ENCODE measurements at regions not wholly inside any gene's neighbourhood (a gene's known extent, or its start where the extent isn't known, plus 50 kb on each side); places are given as distances from the start of the nearest gene placed in this dataset.

DNA sequence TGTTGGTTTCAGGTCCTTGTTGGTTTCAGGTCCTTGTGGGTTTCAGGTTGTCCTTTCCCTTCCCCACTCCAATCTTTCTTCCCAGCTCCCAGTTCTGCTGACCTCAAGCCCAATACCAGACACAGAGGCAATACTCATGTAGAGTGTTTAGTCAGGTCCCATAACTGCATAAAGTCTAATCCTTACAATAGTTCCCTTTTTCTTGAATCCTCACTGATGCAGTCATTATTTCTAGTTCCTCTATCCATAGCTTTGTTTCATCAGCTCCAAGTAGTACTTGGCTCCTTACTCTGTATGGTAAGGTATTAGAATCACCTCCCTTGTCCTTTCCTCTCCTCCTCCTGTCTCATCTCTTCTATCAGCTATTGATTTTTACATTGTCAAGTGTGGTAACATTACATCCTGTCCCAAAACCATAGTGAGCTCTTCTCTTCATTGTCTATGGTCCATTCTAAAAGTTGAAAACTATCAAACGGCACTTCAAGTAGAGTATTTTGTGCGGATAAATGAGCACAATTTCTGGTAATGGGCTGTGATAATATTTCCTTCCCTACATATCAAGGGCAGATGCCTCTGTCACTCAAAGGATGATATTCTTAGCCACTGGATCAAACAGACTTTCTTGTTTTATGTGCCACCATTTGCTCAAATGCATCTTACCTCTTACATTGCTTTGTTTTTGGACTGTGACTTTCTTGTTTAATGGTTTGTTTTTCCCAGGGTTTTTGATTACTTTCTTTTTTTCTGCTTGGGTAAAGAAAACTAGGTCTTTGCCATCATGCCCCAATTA, 57.2 kb upstream of the JDP2 start:
- ATAC-seq (peak in 4 of 8 donors; percentile 14 to 54 (median 31)), DNase-seq (no peak)
- Histone ChIP-seq H3K4me1 (peaks cover 0 to 25% (median 3%) of the 10 kb centered on the region in 9 donors), H3K4me3 (no peak overlapping the region), H3K9me3 (no peaks in the 10 kb centered on the region), H3K36me3 (no peaks in the 10 kb centered on the region), H3K27ac (no peak overlapping the region), H3K27me3 (no peaks in the 10 kb centered on the region)
- TF ChIP-seq, protein P1, sequence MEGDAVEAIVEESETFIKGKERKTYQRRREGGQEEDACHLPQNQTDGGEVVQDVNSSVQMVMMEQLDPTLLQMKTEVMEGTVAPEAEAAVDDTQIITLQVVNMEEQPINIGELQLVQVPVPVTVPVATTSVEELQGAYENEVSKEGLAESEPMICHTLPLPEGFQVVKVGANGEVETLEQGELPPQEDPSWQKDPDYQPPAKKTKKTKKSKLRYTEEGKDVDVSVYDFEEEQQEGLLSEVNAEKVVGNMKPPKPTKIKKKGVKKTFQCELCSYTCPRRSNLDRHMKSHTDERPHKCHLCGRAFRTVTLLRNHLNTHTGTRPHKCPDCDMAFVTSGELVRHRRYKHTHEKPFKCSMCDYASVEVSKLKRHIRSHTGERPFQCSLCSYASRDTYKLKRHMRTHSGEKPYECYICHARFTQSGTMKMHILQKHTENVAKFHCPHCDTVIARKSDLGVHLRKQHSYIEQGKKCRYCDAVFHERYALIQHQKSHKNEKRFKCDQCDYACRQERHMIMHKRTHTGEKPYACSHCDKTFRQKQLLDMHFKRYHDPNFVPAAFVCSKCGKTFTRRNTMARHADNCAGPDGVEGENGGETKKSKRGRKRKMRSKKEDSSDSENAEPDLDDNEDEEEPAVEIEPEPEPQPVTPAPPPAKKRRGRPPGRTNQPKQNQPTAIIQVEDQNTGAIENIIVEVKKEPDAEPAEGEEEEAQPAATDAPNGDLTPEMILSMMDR (IDR thresholded peaks at IDR 0.05): no peak
- intact Hi-C loops (cut with DNase I): no loop called here
- WGBS, 2 donors: 96 to 97% methylated on average over 2 of the region's 2 CpGs

DNA sequence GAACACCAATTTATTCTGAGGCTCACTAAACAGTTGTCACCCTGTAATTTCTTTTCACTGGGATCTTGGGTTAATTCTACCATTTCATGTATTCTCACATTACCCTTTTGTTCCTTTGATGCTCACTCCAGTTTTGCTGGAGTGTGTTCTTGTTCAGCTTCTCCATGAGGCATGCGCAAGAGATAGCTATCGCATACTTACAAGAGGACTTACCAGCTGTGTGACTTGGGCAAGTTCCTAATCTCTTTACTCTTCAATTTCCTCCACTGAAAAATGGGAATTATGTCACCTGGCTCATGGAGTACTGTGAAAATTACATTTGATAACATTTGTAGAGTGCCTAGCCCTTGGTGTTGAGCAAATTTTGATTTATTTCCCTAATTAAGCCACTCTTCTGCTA, 56.5 kb upstream of the JDP2 start:
- H3K27ac ChIP-seq: no peak overlapping the region
- H3K36me3 ChIP-seq: no peaks in the 10 kb centered on the region
- DNase-seq (no peak), ATAC-seq (no peak)
- H3K27me3 ChIP-seq: no peaks in the 10 kb centered on the region
- peaks cover 0 to 25% (median 3%) of the 10 kb centered on the region in 9 donors for H3K4me1 ChIP-seq
- H3K9me3 ChIP-seq: no peaks in the 10 kb centered on the region
- no peak overlapping the region for H3K4me3 ChIP-seq
- 98 to 99% methylated on average over 2 of the region's 2 CpGs for WGBS, 2 donors
- intact Hi-C loops (cut with DNase I): no loop called here
- TF ChIP-seq, protein P1 (IDR thresholded peaks at IDR 0.05): no peak

DNA sequence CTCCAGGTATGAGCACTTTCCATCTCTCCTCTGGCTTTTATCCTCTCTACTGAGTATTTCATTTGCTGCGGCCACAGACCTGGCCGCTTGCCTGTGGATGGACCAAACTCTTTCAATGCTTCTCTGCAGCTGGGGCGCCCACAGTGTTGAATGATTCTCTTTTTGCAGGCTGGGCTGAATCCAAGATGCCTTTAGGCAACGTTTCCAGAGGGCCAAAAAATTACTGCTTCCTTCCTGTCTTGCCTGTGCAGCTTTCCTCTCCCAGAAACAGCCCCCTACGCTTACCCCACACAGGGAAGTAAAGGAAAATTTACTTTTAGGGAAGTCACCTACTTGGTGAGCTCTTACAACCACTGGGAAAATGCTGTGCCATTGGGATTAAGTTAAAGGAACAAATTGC, 55.6 kb upstream of the JDP2 start:
- peak in 5 of 8 donors; percentile 31 to 61 (median 52) for ATAC-seq
- Histone ChIP-seq H3K4me1 (peaks cover 0 to 25% (median 3%) of the 10 kb centered on the region in 9 donors), H3K27me3 (no peaks in the 10 kb centered on the region), H3K4me3 (no peak overlapping the region), H3K27ac (peak overlapping the region in 2 of 10 donors; percentile 8 to 20), H3K9me3 (no peaks in the 10 kb centered on the region), H3K36me3 (no peaks in the 10 kb centered on the region)
- intact Hi-C loops (cut with DNase I): no loop called here
- DNase-seq: peak in 1 of 2 donors; percentile 32
- 32 to 38% methylated on average over 5 of the region's 5 CpGs for WGBS, 2 donors
- TF ChIP-seq, protein P1 (IDR thresholded peaks at IDR 0.05): no peak

GRCh38 chr14:75373133-75373532, 54.7 kb upstream of the JDP2 start:
- H3K27ac ChIP-seq: no peak overlapping the region
- TF ChIP-seq, protein P1 (IDR thresholded peaks at IDR 0.05): no peak
- H3K27me3 ChIP-seq: no peaks in the 10 kb centered on the region
- no peaks in the 10 kb centered on the region for H3K36me3 ChIP-seq
- H3K9me3 ChIP-seq: no peaks in the 10 kb centered on the region
- DNase-seq (no peak), ATAC-seq (no peak)
- intact Hi-C loops (cut with DNase I): no loop called here
- WGBS, 2 donors: 64% methylated on average over 3 of the region's 3 CpGs
- no peak overlapping the region for H3K4me3 ChIP-seq
- peaks cover 0 to 25% (median 3%) of the 10 kb centered on the region in 9 donors for H3K4me1 ChIP-seq
